GM23248 (cell line): ENCODE measurements at regions not wholly inside any gene's neighbourhood (a gene's known extent, or its start where the extent isn't known, plus 50 kb on each side); places are given as distances from the start of the nearest gene placed in this dataset.

Experiments
- EZH2 ChIP-seq: fragments of 200-600 bp; sonication (generic); IDR thresholded peaks from 2 replicates; pipeline ENCODE4 v1.6.1; 2018; ENCODE audit warnings: antibody characterized with exemption, mild to moderate bottlenecking; ENCODE audit not compliant: insufficient read depth, poor library complexity, severe bottlenecking
- EZH2phosphoT487 ChIP-seq: fragments of 200-600 bp; sonication (generic); IDR thresholded peaks from 2 replicates; pipeline ENCODE4 v1.6.1; 2018; ENCODE audit warnings: antibody characterized with exemption, moderate library complexity, mild to moderate bottlenecking, low read depth; ENCODE audit not compliant: insufficient read depth

GRCh38 chr2:67977464-67977863 lies 85.3 kb downstream of the C1D start:
- no peak for TF ChIP-seq EZH2
- no peak for TF ChIP-seq EZH2phosphoT487
